Large intestine (tissue), 3 donors: ENCODE measurements at regions not wholly inside any gene's neighbourhood (a gene's known extent, or its start where the extent isn't known, plus 50 kb on each side); places are given as distances from the start of the nearest gene placed in this dataset.
"Not testable (repeated sequence)": the region's sequence is repeated elsewhere in the genome, so short reads cannot be mapped to it uniquely, and the experiment has no call there.

ENCODE experiments used
- DNase-seq, 2 donors: peaks; one replicate each; pipeline versions ENCODE4 v3.0.0 to v3.0.0-alpha.2; 2013
- H3K27ac ChIP-seq: one replicate; pipeline ENCODE4 v1.5.1; 2013; ENCODE audit warnings: low read length
- H3K27me3 ChIP-seq: 2 replicates; pipeline ENCODE4 v1.6.1; 2013; ENCODE audit warnings: low read length; ENCODE audit not compliant: control insufficient read depth, insufficient read depth
- H3K36me3 ChIP-seq: 2 replicates; pipeline ENCODE4 v1.6.1; 2013; ENCODE audit warnings: low read length; ENCODE audit not compliant: control insufficient read depth, insufficient read depth
- H3K4me1 ChIP-seq: one replicate; pipeline ENCODE4 v1.6.1; 2013; ENCODE audit warnings: low read length; ENCODE audit not compliant: control insufficient read depth, insufficient read depth
- H3K4me3 ChIP-seq: one replicate; pipeline ENCODE4 v1.5.1; 2013; ENCODE audit warnings: low read length
- H3K9me3 ChIP-seq: one replicate; pipeline ENCODE4 v1.6.1; 2013; ENCODE audit warnings: mild to moderate bottlenecking, low read depth, low read length, moderate library complexity; ENCODE audit not compliant: control insufficient read depth
- WGBS: methylation state at CpG from one replicate; pipeline ENCODE4 v1.1.5; 2013; ENCODE audit warnings: low lambda C conversion rate; ENCODE audit not compliant: insufficient coverage; 5-methylcytosine and 5-hydroxymethylcytosine counted together

DNA sequence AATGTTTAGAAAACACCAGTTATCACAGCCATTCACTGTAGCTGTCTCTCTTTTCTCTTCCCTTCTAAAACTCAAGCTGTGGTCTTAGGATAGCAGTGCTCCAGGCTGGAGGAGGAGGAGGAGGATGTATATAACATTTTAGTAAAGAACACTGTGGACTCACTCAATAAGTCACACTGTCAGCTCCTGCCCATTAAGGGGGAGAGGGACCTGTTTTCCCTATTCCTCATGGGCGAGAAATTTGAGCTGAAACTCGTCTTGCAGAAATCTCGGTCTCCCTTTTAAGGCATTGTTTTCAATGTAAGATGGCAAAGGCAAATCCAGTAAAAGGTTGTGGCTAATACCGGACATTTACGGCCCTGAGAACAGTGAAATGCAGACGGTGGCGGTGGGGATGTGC lies 114.8 kb upstream of the ZNF236 start:
- no CpG with 5 or more reads among the region's 7 CpGs for WGBS
- no peak overlapping the region for H3K4me3 ChIP-seq
- H3K27ac ChIP-seq = no peak overlapping the region
- no peaks in the 10 kb centered on the region for H3K4me1 ChIP-seq
- H3K9me3 ChIP-seq = no peaks in the 10 kb centered on the region
- no peaks in the 10 kb centered on the region for H3K36me3 ChIP-seq
- DNase-seq = no peak
- no peaks in the 10 kb centered on the region for H3K27me3 ChIP-seq

- WGBS = no CpG with 5 or more reads among the region's 4 CpGs
- not testable (repeated sequence) for H3K27me3 ChIP-seq, DNase-seq, H3K4me1 ChIP-seq, H3K9me3 ChIP-seq, H3K36me3 ChIP-seq, H3K27ac ChIP-seq, H3K4me3 ChIP-seq
Observed at GRCh38 chr18:76704589-76704988, 117.8 kb upstream of the ZNF236 start.

DNA sequence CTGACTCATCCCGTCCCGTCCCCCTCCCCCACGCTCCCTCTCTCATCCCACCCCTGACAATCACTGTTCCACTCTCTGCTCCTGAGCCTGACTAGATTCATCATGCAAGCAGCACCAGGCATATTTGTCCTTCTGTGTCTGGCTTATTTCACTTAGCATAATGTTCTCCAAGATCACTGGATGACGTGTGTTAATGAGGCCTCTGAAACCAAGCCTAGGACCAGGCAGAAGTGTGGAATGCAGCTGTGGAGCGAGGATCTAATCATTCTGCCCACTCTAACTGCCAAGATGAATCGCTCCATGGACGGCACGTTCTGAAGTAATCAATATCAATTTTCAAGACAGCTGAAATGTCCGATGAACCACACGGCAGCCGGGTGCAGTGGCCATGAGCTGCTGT lies 122.4 kb upstream of the ZNF236 start:
- Histone ChIP-seq H3K27me3 (no peaks in the 10 kb centered on the region), H3K4me3 (no peak overlapping the region), H3K36me3 (no peaks in the 10 kb centered on the region), H3K27ac (no peak overlapping the region), H3K4me1 (no peaks in the 10 kb centered on the region), H3K9me3 (no peaks in the 10 kb centered on the region)
- WGBS = no CpG with 5 or more reads among the region's 11 CpGs
- no peak for DNase-seq

DNA sequence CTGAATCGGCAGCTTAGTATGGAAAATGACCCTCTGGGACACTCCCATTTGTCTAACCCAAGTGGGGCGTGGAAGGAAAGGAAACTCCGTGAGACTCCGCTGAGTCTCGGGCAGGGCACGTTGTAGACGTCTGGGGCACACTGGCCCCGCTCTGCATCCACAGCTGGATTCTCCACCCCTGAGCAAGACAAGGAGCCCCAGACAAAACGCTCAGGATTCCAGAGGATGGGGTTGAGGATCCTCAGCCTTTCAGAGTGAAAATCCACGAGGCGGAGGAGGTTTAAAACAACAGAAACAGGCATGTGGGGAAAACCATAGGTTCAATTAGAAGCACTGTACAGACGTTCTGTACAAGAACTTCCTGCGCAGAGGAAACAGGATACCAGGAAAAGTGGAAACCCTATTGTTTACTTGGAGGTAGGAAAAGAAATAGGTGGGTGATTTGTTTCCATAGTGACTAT lies 124.9 kb upstream of the ZNF236 start:
- Histone ChIP-seq H3K27me3 (no peaks in the 10 kb centered on the region), H3K36me3 (no peaks in the 10 kb centered on the region), H3K9me3 (no peaks in the 10 kb centered on the region), H3K4me1 (no peaks in the 10 kb centered on the region), H3K27ac (no peak overlapping the region), H3K4me3 (peak overlapping the region; percentile 11)
- peak; percentile 37 to 44 for DNase-seq
- WGBS = 20% methylated on average over 1 of the region's 13 CpGs

DNA sequence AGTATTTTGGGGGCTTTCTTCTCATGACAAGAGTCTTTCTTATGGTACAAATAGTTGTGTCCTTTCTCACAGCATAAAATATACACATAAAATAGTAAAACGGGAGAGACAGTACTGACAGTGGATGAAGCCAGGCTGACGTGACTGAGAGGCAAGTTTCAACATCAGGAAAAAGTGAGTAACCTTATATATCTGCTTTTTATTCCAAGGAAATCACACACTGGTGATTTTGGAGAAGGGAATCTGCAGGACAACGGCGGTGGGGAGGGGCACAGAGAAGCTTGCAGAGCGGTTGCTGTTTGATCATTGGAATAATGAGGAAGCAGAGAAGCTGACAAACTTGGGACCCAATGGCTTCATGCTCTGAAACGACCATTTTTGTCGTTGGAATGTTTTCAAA lies 130.6 kb upstream of the ZNF236 start:
- no peak for DNase-seq
- no peaks in the 10 kb centered on the region for H3K4me1 ChIP-seq
- H3K27me3 ChIP-seq = peaks cover 7% of the 10 kb centered on the region
- no peak overlapping the region for H3K27ac ChIP-seq
- no peaks in the 10 kb centered on the region for H3K9me3 ChIP-seq
- no peaks in the 10 kb centered on the region for H3K36me3 ChIP-seq
- WGBS = 33% methylated on average over 3 of the region's 7 CpGs
- no peak overlapping the region for H3K4me3 ChIP-seq

DNA sequence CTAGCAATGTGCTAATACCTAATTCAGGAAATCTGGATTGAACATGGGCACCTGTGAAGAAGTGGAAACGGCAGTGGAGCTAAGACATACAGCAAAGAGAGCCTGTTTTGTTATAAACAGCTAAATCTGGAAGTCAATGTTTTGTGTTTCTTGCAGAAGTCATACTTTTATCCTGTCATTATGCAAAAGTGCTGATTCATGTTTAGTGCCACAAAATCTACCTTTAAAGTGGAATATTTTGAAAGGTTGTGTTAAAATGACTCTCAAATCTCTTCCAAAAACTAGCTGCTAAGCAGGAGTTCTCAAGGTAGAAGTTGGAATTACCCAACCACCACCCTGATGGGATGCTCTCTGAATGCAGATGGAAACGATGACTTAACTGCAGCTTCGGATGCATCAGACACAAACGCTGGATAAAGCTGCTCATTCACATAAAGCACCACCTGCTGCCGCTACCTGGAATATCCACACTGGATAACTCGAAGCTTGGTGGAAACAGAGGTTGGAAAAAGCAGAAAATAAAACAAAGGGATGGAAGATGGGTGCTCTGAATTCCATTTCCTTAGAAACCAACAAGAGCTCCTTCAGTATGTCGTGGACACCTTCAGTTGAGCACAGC lies 132.6 kb upstream of the ZNF236 start:
- no peak overlapping the region for H3K4me3 ChIP-seq
- H3K27ac ChIP-seq = no peak overlapping the region
- no peak for DNase-seq
- H3K27me3 ChIP-seq = peaks cover 7% of the 10 kb centered on the region
- WGBS = 100% methylated on average over 2 of the region's 7 CpGs
- H3K4me1 ChIP-seq = no peaks in the 10 kb centered on the region
- no peaks in the 10 kb centered on the region for H3K36me3 ChIP-seq
- no peaks in the 10 kb centered on the region for H3K9me3 ChIP-seq

DNA sequence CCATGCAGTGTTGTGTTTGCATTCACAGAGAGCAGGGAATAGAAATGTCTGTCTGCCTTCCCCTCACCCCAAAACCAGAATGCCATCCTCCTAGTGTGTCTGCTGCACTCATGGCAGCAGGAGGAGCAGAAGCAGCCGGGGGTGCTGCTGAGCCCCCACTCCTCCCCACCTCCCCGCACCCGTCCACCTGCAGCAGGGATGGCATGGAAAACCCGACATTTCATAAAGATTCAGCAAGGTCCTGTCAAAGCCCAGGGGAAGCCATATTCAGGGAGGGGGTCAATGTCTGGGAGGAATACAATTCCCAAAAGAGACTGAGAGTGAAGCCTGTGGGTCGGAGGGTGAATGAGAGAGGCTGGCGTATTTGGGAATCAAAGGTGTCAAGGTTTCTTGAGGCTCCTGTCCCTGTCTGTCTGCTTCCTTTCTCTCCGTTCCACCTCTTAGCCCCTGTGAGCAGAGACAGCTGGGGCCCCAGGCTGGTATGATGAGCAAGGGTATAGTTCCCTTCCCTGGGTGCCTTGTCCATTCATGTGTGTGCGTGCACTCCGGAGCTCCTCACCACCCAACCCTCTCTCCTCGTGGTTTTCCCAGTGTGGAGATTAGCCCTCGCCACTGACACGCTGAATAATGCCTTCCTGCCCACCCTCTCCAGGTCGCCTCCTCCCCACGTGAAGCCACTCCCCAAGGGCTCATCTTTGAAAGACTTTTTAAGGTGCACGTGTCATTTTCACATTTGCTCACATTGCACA lies 133.5 kb upstream of the ZNF236 start:
- H3K4me3 ChIP-seq = no peak overlapping the region
- no peaks in the 10 kb centered on the region for H3K9me3 ChIP-seq
- no peaks in the 10 kb centered on the region for H3K4me1 ChIP-seq
- no peaks in the 10 kb centered on the region for H3K36me3 ChIP-seq
- DNase-seq = no peak
- WGBS = no CpG with 5 or more reads among the region's 15 CpGs
- H3K27ac ChIP-seq = no peak overlapping the region
- H3K27me3 ChIP-seq = peaks cover 7% of the 10 kb centered on the region

GRCh38 chr18:76687304-76687962 lies 134.9 kb upstream of the ZNF236 start:
- no CpG with 5 or more reads among the region's 10 CpGs for WGBS

DNA sequence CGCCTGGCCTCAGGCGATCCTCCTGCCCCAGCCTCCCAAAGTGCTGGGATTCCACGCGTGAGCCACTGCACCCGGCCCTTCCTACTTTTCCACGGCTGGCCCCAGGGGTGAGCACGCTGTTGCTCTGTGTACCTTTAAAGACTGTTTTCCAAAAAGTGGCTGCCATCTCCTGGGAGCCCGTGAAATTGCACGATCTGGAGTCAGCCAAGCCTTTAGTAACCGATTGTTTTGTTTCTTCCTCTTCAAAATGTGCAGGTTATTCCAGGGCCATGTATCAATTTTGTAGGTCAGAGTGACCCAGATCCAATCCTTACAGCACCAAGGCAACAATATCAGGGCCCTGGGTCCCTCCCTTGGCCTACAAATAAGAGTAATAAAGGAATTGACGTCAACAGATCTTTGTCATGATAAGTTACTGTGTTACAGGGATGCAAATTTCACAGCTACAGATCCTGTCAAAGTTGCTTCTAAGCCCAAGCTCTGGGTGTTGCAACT lies 135.6 kb upstream of the ZNF236 start:
- peak; percentile 20 to 37 for DNase-seq
- Histone ChIP-seq H3K9me3 (no peaks in the 10 kb centered on the region), H3K36me3 (no peaks in the 10 kb centered on the region), H3K27ac (no peak overlapping the region), H3K4me3 (no peak overlapping the region), H3K4me1 (no peaks in the 10 kb centered on the region), H3K27me3 (peaks cover 7% of the 10 kb centered on the region)
- WGBS = 0% methylated on average over 1 of the region's 11 CpGs

More at GRCh38 chr18:76687304-76687962, 134.9 kb upstream of the ZNF236 start:
- Histone ChIP-seq H3K9me3 (no peaks in the 10 kb centered on the region), H3K27me3 (peaks cover 7% of the 10 kb centered on the region), H3K36me3 (no peaks in the 10 kb centered on the region), H3K4me1 (no peaks in the 10 kb centered on the region), H3K4me3 (no peak overlapping the region), H3K27ac (no peak overlapping the region)
- DNase-seq = no peak

- no peaks in the 10 kb centered on the region for H3K4me1 ChIP-seq
- no peak for DNase-seq
- no peak overlapping the region for H3K27ac ChIP-seq
- H3K27me3 ChIP-seq = peaks cover 7% of the 10 kb centered on the region
- no peaks in the 10 kb centered on the region for H3K36me3 ChIP-seq
- no peak overlapping the region for H3K4me3 ChIP-seq
- H3K9me3 ChIP-seq = no peaks in the 10 kb centered on the region
- no CpG with 5 or more reads among the region's 8 CpGs for WGBS
Observed at GRCh38 chr18:76685860-76686259, 136.5 kb upstream of the ZNF236 start.
